CD4-positive, alpha-beta T cell treated with Interleukin-1 beta for 1 hour (primary cell): ENCODE measurements at regions not wholly inside any gene's neighbourhood (a gene's known extent, or its start where the extent isn't known, plus 50 kb on each side); places are given as distances from the start of the nearest gene placed in this dataset.
"Not testable (repeated sequence)": the region's sequence is repeated elsewhere in the genome, so short reads cannot be mapped to it uniquely, and the experiment has no call there.

Experiments
- DNase-seq, 2 donors: peaks; one replicate each; pipeline ENCODE4 v3.0.0-alpha.2; 2020 to 2022

- DNase-seq: no peak
Measured at GRCh38 chr1:220942278-220942677, 63.0 kb downstream of the HLX start.

GRCh38 chr1:220942914-220943313 lies 63.7 kb downstream of the HLX start:
- not testable (repeated sequence) for DNase-seq

- no peak for DNase-seq
Measured at GRCh38 chr1:220943319-220943996, 64.2 kb downstream of the HLX start.

GRCh38 chr1:220950576-220950975 lies 71.3 kb downstream of the HLX start:
- DNase-seq: no peak

- DNase-seq: no peak
Measured at GRCh38 chr1:220952961-220953643, 73.9 kb downstream of the HLX start.

GRCh38 chr1:220954321-220955075 lies 75.3 kb downstream of the HLX start:
- no peak for DNase-seq

GRCh38 chr1:220955116-220955515 lies 75.9 kb downstream of the HLX start:
- DNase-seq: no peak

- DNase-seq: no peak
Measured at GRCh38 chr1:220956501-220957232, 77.4 kb downstream of the HLX start.

- peak in 1 of 2 donors; percentile 15 for DNase-seq
Measured at GRCh38 chr1:220957233-220957605, 78.0 kb downstream of the HLX start.

- no peak for DNase-seq
Measured at GRCh38 chr1:220958234-220958633, 79.0 kb downstream of the HLX start.

GRCh38 chr1:220962031-220962751 lies 82.9 kb downstream of the HLX start:
- peak in 1 of 2 donors; percentile 22 for DNase-seq

GRCh38 chr1:220966041-220966440 lies 86.8 kb downstream of the HLX start:
- DNase-seq: no peak

- DNase-seq: no peak
Measured at GRCh38 chr1:220966473-220966872, 87.2 kb downstream of the HLX start.

GRCh38 chr1:220966881-220967611 lies 87.8 kb downstream of the HLX start:
- DNase-seq: no peak

GRCh38 chr1:220967911-220968310 lies 88.7 kb downstream of the HLX start:
- no peak for DNase-seq

- DNase-seq: not testable (repeated sequence)
Measured at GRCh38 chr1:220969281-220969680, 90.0 kb downstream of the HLX start.

GRCh38 chr1:220970311-220970710 lies 91.1 kb downstream of the HLX start:
- DNase-seq: no peak

- no peak for DNase-seq
Measured at GRCh38 chr1:220971221-220971620, 92.0 kb downstream of the HLX start.

GRCh38 chr1:220974431-220974830 lies 95.2 kb downstream of the HLX start:
- DNase-seq: no peak

GRCh38 chr1:220976390-220976789 lies 97.1 kb downstream of the HLX start:
- DNase-seq: no peak

GRCh38 chr1:220979371-220979770 lies 100.1 kb downstream of the HLX start:
- no peak for DNase-seq

GRCh38 chr1:220982686-220983085 lies 103.4 kb downstream of the HLX start:
- DNase-seq: no peak
